OCI-LY3 (cell line): ENCODE measurements at regions not wholly inside any gene's neighbourhood (a gene's known extent, or its start where the extent isn't known, plus 50 kb on each side); places are given as distances from the start of the nearest gene placed in this dataset.

Source experiments
- CTCF ChIP-seq: fragments of 200-600, 300-600 bp; sonication (generic); IDR thresholded peaks from 2 replicates; pipeline ENCODE4 v1.5.1; 2014; ENCODE audit warnings: antibody characterized with exemption, low read length, low read depth
- EZH2phosphoT487 ChIP-seq: fragments of 200-600 bp; shearing (Covaris generic); IDR thresholded peaks from 2 replicates; pipeline ENCODE4 v1.6.1; 2018; ENCODE audit warnings: antibody characterized with exemption, mixed run types, low read depth

- no peak for TF ChIP-seq CTCF
- TF ChIP-seq EZH2phosphoT487: no peak
Observed at GRCh38 chr12:105910030-105910429, 228.7 kb downstream of the NUAK1 start.
